Right lobe of liver (tissue), 4 donors: ENCODE measurements at regions not wholly inside any gene's neighbourhood (a gene's known extent, or its start where the extent isn't known, plus 50 kb on each side); places are given as distances from the start of the nearest gene placed in this dataset.

ENCODE experiments used
- POLR2A ChIP-seq: fragments of 450-650 bp; IDR thresholded peaks from one replicate; pipeline ENCODE4 v1.6.1; 2017; ENCODE audit warnings: antibody characterized with exemption, mild to moderate bottlenecking
- TF ChIP-seq, protein P1 (sequence below), 4 donors: fragments of 200-600 bp in 3 of 4; fragments of 450-650 bp in 1 of 4; IDR thresholded peaks; one replicate each; pipeline versions ENCODE4 v1.5.1 to v1.8.0; 2016 to 2022; ENCODE audit warnings: antibody characterized with exemption in 4 of 4, mild to moderate bottlenecking in 2 of 4
- donor health status: DM: no; HTN: no; CAD: no.
- donor health status: DM: no; HTN: no; CAD: no.
- donor health status: DM: no; HTN: yes; CAD: no.

DNA sequence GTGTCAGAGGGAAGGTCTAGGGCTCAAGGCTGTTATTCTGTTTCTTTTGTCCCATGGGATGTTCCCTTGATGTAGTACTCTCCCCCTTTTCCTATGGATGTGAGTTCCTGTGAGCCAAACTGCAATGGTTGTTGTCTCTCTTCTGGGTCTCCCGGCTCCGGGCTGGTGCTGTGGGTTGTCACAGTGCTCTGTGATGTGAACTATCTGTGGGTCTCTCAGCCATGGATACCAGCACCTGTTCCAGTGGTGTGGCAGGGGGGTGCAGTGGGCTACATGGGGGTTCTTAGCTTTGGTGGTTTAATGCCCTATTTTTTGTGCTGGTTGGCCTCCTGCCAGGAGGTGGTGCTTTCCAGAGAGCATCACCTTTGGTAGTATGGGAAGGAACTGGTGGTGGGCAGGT, 941.1 kb downstream of the KCNA4 start:
- TF ChIP-seq, protein P1, sequence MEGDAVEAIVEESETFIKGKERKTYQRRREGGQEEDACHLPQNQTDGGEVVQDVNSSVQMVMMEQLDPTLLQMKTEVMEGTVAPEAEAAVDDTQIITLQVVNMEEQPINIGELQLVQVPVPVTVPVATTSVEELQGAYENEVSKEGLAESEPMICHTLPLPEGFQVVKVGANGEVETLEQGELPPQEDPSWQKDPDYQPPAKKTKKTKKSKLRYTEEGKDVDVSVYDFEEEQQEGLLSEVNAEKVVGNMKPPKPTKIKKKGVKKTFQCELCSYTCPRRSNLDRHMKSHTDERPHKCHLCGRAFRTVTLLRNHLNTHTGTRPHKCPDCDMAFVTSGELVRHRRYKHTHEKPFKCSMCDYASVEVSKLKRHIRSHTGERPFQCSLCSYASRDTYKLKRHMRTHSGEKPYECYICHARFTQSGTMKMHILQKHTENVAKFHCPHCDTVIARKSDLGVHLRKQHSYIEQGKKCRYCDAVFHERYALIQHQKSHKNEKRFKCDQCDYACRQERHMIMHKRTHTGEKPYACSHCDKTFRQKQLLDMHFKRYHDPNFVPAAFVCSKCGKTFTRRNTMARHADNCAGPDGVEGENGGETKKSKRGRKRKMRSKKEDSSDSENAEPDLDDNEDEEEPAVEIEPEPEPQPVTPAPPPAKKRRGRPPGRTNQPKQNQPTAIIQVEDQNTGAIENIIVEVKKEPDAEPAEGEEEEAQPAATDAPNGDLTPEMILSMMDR (IDR thresholded peaks at IDR 0.05) = no peak
- TF ChIP-seq POLR2A = no peak
